Neuron (in vitro differentiated cells): ENCODE measurements at regions not wholly inside any gene's neighbourhood (a gene's known extent, or its start where the extent isn't known, plus 50 kb on each side); places are given as distances from the start of the nearest gene placed in this dataset.

ENCODE experiments used
- H2AFZ ChIP-seq: one replicate; pipeline ENCODE4 v1.6.1; 2013; ENCODE audit warnings: low read depth, mild to moderate bottlenecking, inconsistent platforms, low read length, moderate library complexity
- H3K27me3 ChIP-seq: one replicate; pipeline ENCODE4 v1.6.1; 2013; ENCODE audit warnings: low read length; ENCODE audit not compliant: insufficient read depth
- H3K36me3 ChIP-seq: one replicate; pipeline ENCODE4 v1.6.1; 2013; ENCODE audit warnings: low read length; ENCODE audit not compliant: insufficient read depth
- H3K4me1 ChIP-seq: one replicate; pipeline ENCODE4 v1.6.1; 2013; ENCODE audit warnings: low read length; ENCODE audit not compliant: insufficient read depth
- H3K4me3 ChIP-seq: 2 replicates; pipeline ENCODE4 v1.5.1; 2013; ENCODE audit warnings: mild to moderate bottlenecking, low read length, moderate library complexity
- H3K9me3 ChIP-seq: one replicate; pipeline ENCODE4 v1.6.1; 2013; ENCODE audit warnings: low read length

- H3K27me3 ChIP-seq = no peaks in the 10 kb centered on the region
- H2AFZ ChIP-seq = no peak overlapping the region
- H3K36me3 ChIP-seq = no peaks in the 10 kb centered on the region
- no peak overlapping the region for H3K4me3 ChIP-seq
- H3K4me1 ChIP-seq = no peaks in the 10 kb centered on the region
- peaks cover 3% of the 10 kb centered on the region for H3K9me3 ChIP-seq
Measured at GRCh38 chr11:70735976-70736375, 337.6 kb downstream of the CTTN start.

GRCh38 chr11:70736461-70736860 lies 338.1 kb downstream of the CTTN start:
- no peaks in the 10 kb centered on the region for H3K27me3 ChIP-seq
- no peaks in the 10 kb centered on the region for H3K36me3 ChIP-seq
- H2AFZ ChIP-seq = no peak overlapping the region
- H3K4me3 ChIP-seq = no peak overlapping the region
- no peaks in the 10 kb centered on the region for H3K4me1 ChIP-seq
- peaks cover 3% of the 10 kb centered on the region for H3K9me3 ChIP-seq

GRCh38 chr11:70736937-70737640 lies 338.8 kb downstream of the CTTN start:
- no peaks in the 10 kb centered on the region for H3K36me3 ChIP-seq
- H3K27me3 ChIP-seq = no peaks in the 10 kb centered on the region
- peaks cover 2% of the 10 kb centered on the region for H3K4me1 ChIP-seq
- H2AFZ ChIP-seq = no peak overlapping the region
- H3K4me3 ChIP-seq = no peak overlapping the region
- peaks cover 3% of the 10 kb centered on the region for H3K9me3 ChIP-seq

- H2AFZ ChIP-seq = no peak overlapping the region
- H3K27me3 ChIP-seq = no peaks in the 10 kb centered on the region
- H3K36me3 ChIP-seq = no peaks in the 10 kb centered on the region
- H3K4me3 ChIP-seq = no peak overlapping the region
- H3K9me3 ChIP-seq = peaks cover 3% of the 10 kb centered on the region
- peaks cover 4% of the 10 kb centered on the region for H3K4me1 ChIP-seq
Measured at GRCh38 chr11:70737816-70738630, 339.7 kb downstream of the CTTN start.

- H2AFZ ChIP-seq = no peak overlapping the region
- no peak overlapping the region for H3K4me3 ChIP-seq
- no peaks in the 10 kb centered on the region for H3K36me3 ChIP-seq
- peaks cover 3% of the 10 kb centered on the region for H3K9me3 ChIP-seq
- H3K4me1 ChIP-seq = peaks cover 4% of the 10 kb centered on the region
- H3K27me3 ChIP-seq = no peaks in the 10 kb centered on the region
Measured at GRCh38 chr11:70738661-70739060, 340.3 kb downstream of the CTTN start.

- peaks cover 3% of the 10 kb centered on the region for H3K9me3 ChIP-seq
- no peaks in the 10 kb centered on the region for H3K36me3 ChIP-seq
- H3K27me3 ChIP-seq = no peaks in the 10 kb centered on the region
Measured at GRCh38 chr11:70739091-70739490, 340.8 kb downstream of the CTTN start.

GRCh38 chr11:70739811-70740487 lies 341.6 kb downstream of the CTTN start:
- Histone ChIP-seq H3K4me1 (peaks cover 4% of the 10 kb centered on the region), H3K4me3 (no peak overlapping the region), H3K36me3 (no peaks in the 10 kb centered on the region), H3K27me3 (no peaks in the 10 kb centered on the region), H3K9me3 (peaks cover 3% of the 10 kb centered on the region), H2AFZ (no peak overlapping the region)

More at GRCh38 chr11:70739091-70739490, 340.8 kb downstream of the CTTN start:
- Histone ChIP-seq H3K4me1 (peaks cover 4% of the 10 kb centered on the region), H2AFZ (no peak overlapping the region), H3K4me3 (no peak overlapping the region)

- peaks cover 3% of the 10 kb centered on the region for H3K9me3 ChIP-seq
- H3K4me3 ChIP-seq = no peak overlapping the region
- H3K27me3 ChIP-seq = no peaks in the 10 kb centered on the region
- H3K4me1 ChIP-seq = peaks cover 4% of the 10 kb centered on the region
- H2AFZ ChIP-seq = no peak overlapping the region
- H3K36me3 ChIP-seq = no peaks in the 10 kb centered on the region
Measured at GRCh38 chr11:70740488-70740851, 342.1 kb downstream of the CTTN start.

GRCh38 chr11:70741085-70741484 lies 342.8 kb downstream of the CTTN start:
- Histone ChIP-seq H2AFZ (no peak overlapping the region), H3K4me3 (no peak overlapping the region), H3K36me3 (no peaks in the 10 kb centered on the region), H3K9me3 (no peaks in the 10 kb centered on the region), H3K27me3 (no peaks in the 10 kb centered on the region), H3K4me1 (peaks cover 4% of the 10 kb centered on the region)

- Histone ChIP-seq H2AFZ (no peak overlapping the region), H3K4me3 (no peak overlapping the region), H3K36me3 (no peaks in the 10 kb centered on the region), H3K27me3 (no peaks in the 10 kb centered on the region), H3K9me3 (no peaks in the 10 kb centered on the region), H3K4me1 (peaks cover 4% of the 10 kb centered on the region)
Measured at GRCh38 chr11:70742553-70743291, 344.4 kb downstream of the CTTN start.

- H3K36me3 ChIP-seq = no peaks in the 10 kb centered on the region
- H3K4me3 ChIP-seq = no peak overlapping the region
- H2AFZ ChIP-seq = no peak overlapping the region
- no peaks in the 10 kb centered on the region for H3K27me3 ChIP-seq
- H3K9me3 ChIP-seq = no peaks in the 10 kb centered on the region
- H3K4me1 ChIP-seq = peaks cover 4% of the 10 kb centered on the region
Measured at GRCh38 chr11:70743329-70743728, 345.0 kb downstream of the CTTN start.

- Histone ChIP-seq H3K36me3 (no peaks in the 10 kb centered on the region), H2AFZ (no peak overlapping the region), H3K4me1 (peaks cover 4% of the 10 kb centered on the region), H3K9me3 (no peaks in the 10 kb centered on the region), H3K4me3 (no peak overlapping the region), H3K27me3 (no peaks in the 10 kb centered on the region)
Measured at GRCh38 chr11:70743941-70744351, 345.6 kb downstream of the CTTN start.
